Activated B cell treated with CpG ODN at 0.5 μM for 24 hours (primary cell): ENCODE measurements at regions not wholly inside any gene's neighbourhood (a gene's known extent, or its start where the extent isn't known, plus 50 kb on each side); places are given as distances from the start of the nearest gene placed in this dataset.

ENCODE experiments used
- ATAC-seq: fragments of 200-7000 bp; cut with Tn5 transposase; one replicate; pipeline ENCODE4 v1.10.0; 2021; ENCODE audit warnings: low read depth, mild to moderate bottlenecking, moderate library complexity
- CTCF ChIA-PET: fragments of 350-600 bp; sonication (Branson Sonifier 250); formaldehyde crosslinking; loops from one replicate; lab custom pipeline; 2021; ENCODE audit warnings: antibody characterized with exemption; lab: Charles Lee
- POLR2A ChIA-PET: fragments of 350-600 bp; sonication (Branson Sonifier 250); formaldehyde crosslinking; loops from one replicate; lab custom pipeline; 2021; ENCODE audit warnings: antibody characterized with exemption; lab: Charles Lee
- DNase-seq: peaks from one replicate; pipeline ENCODE4 v3.0.0; 2022
- H3K27ac Mint-ChIP-seq: one replicate; pipeline ENCODE4 v1.8.0; 2020; ENCODE audit warnings: mixed read lengths
- H3K27me3 Mint-ChIP-seq: one replicate; pipeline ENCODE4 v1.8.0; 2021; ENCODE audit warnings: mixed read lengths
- H3K36me3 Mint-ChIP-seq: one replicate; pipeline ENCODE4 v1.8.0; 2021; ENCODE audit warnings: low read depth, mixed read lengths
- H3K4me1 Mint-ChIP-seq: one replicate; pipeline ENCODE4 v1.8.0; 2021; ENCODE audit warnings: mixed read lengths
- H3K4me3 Mint-ChIP-seq: one replicate; pipeline ENCODE4 v1.8.0; 2020; ENCODE audit warnings: mild to moderate bottlenecking, mixed read lengths
- H3K9me3 Mint-ChIP-seq: one replicate; pipeline ENCODE4 v1.8.0; 2020; ENCODE audit warnings: mixed read lengths
- CTCF ChIP-seq: fragments of 200-600 bp; IDR thresholded peaks from one replicate; pipeline ENCODE4 v1.8.0; 2022; ENCODE audit warnings: antibody characterized with exemption, mild to moderate bottlenecking
- intact Hi-C: fragments of 100-400 bp; cut with micrococcal nuclease; formaldehyde crosslinking; loops from one replicate; pipeline ENCODE4 v1.15.1; 2024

- TF ChIP-seq CTCF, result no peak
- DNase-seq (no peak), ATAC-seq (no peak)
- Mint-ChIP-seq H3K27me3 (peaks cover 4% of the 10 kb centered on the region), H3K4me3 (no peak overlapping the region), H3K9me3 (peaks cover 9% of the 10 kb centered on the region), H3K36me3 (no peaks in the 10 kb centered on the region), H3K4me1 (no peaks in the 10 kb centered on the region), H3K27ac (no peak overlapping the region)
- intact Hi-C loops, result no loop called here
- ChIA-PET CTCF (no interaction called here), POLR2A (no interaction called here)
These were observed 115.7 kb upstream of the STARD13 start for GRCh38 chr13:33401238-33401637.

- DNase-seq, result no peak
- peaks cover 4% of the 10 kb centered on the region for H3K9me3 Mint-ChIP-seq
- CTCF ChIA-PET, result no interaction called here
These were observed 117.4 kb upstream of the STARD13 start for GRCh38 chr13:33402975-33403374.

GRCh38 chr13:33403807-33404362, 118.3 kb upstream of the STARD13 start:
- no peaks in the 10 kb centered on the region for H3K4me1 Mint-ChIP-seq
- no peak for TF ChIP-seq CTCF
- ChIA-PET POLR2A (no interaction called here), CTCF (no interaction called here)
- no peaks in the 10 kb centered on the region for H3K36me3 Mint-ChIP-seq
- intact Hi-C loops, result no loop called here
- DNase-seq, result no peak
- H3K9me3 Mint-ChIP-seq, result peaks cover 2% of the 10 kb centered on the region
- H3K27ac Mint-ChIP-seq, result no peak overlapping the region
- ATAC-seq, result no peak
- H3K4me3 Mint-ChIP-seq, result no peak overlapping the region
- H3K27me3 Mint-ChIP-seq, result peaks cover 2% of the 10 kb centered on the region

More at GRCh38 chr13:33402975-33403374, 117.4 kb upstream of the STARD13 start:
- no peak for ATAC-seq
- no peaks in the 10 kb centered on the region for H3K4me1 Mint-ChIP-seq
- H3K27ac Mint-ChIP-seq, result no peak overlapping the region
- H3K4me3 Mint-ChIP-seq, result no peak overlapping the region
- intact Hi-C loops, result no loop called here
- no peaks in the 10 kb centered on the region for H3K27me3 Mint-ChIP-seq
- POLR2A ChIA-PET, result no interaction called here
- no peak for TF ChIP-seq CTCF
- H3K36me3 Mint-ChIP-seq, result no peaks in the 10 kb centered on the region

GRCh38 chr13:33405371-33405770, 119.8 kb upstream of the STARD13 start:
- no peaks in the 10 kb centered on the region for H3K9me3 Mint-ChIP-seq
- ChIA-PET CTCF (no interaction called here), POLR2A (no interaction called here)
- TF ChIP-seq CTCF, result no peak
- H3K27me3 Mint-ChIP-seq, result peaks cover 2% of the 10 kb centered on the region
- no peaks in the 10 kb centered on the region for H3K4me1 Mint-ChIP-seq
- H3K27ac Mint-ChIP-seq, result no peak overlapping the region
- no peak for DNase-seq
- ATAC-seq, result no peak
- H3K4me3 Mint-ChIP-seq, result no peak overlapping the region
- intact Hi-C loops, result no loop called here
- H3K36me3 Mint-ChIP-seq, result no peaks in the 10 kb centered on the region

- Mint-ChIP-seq H3K27me3 (peaks cover 13% of the 10 kb centered on the region), H3K27ac (no peak overlapping the region), H3K9me3 (no peaks in the 10 kb centered on the region), H3K4me3 (no peak overlapping the region), H3K4me1 (no peaks in the 10 kb centered on the region), H3K36me3 (no peaks in the 10 kb centered on the region)
- no peak for ATAC-seq
- no peak for DNase-seq
- ChIA-PET POLR2A (no interaction called here), CTCF (no interaction called here)
- TF ChIP-seq CTCF, result no peak
- intact Hi-C loops, result no loop called here
These were observed 124.3 kb upstream of the STARD13 start for GRCh38 chr13:33409673-33410510.
